IMR-90 (cell line): ENCODE measurements at regions not wholly inside any gene's neighbourhood (a gene's known extent, or its start where the extent isn't known, plus 50 kb on each side); places are given as distances from the start of the nearest gene placed in this dataset.

Source experiments
- ATAC-seq: fragments of 200-7000 bp; cut with Tn5 transposase; 2 replicates; pipeline ENCODE4 v1.9.1; 2020; ENCODE audit warnings: low read depth, mild to moderate bottlenecking, moderate library complexity
- BruUV-seq: library from RNA; stranded (reverse); fragments of 400-500 nt; replicated peaks from 2 replicates; lab custom pipeline; 2021; lab: Mats Ljungman, UMichigan
- CTCF ChIA-PET: fragments of 300-600 bp; formaldehyde crosslinking; extraction: SDS; loops from one replicate; lab custom pipeline; 2021; ENCODE audit warnings: antibody characterized with exemption; lab: Yijun Ruan, JAX
- POLR2A ChIA-PET: fragments of 300-600 bp; sonication (Branson Sonifier 250); formaldehyde crosslinking; loops from one replicate; lab custom pipeline; 2022; ENCODE audit warnings: antibody characterized with exemption; ENCODE audit not compliant: unreplicated experiment; lab: Charles Lee
- DNase-seq: peaks from one replicate; pipeline ENCODE4 v3.0.0; 2013
- H2AFZ ChIP-seq: replicated peaks from 2 replicates; pipeline ENCODE3; 2013; ENCODE audit warnings: low read length, mild to moderate bottlenecking; ENCODE audit not compliant: poor library complexity
- H2AK5ac ChIP-seq: 2 replicates; pipeline ENCODE4 v1.6.1; 2013; ENCODE audit warnings: low read depth, low read length, inconsistent platforms
- H2AK9ac ChIP-seq: replicated peaks from 2 replicates; pipeline ENCODE3; 2013; ENCODE audit warnings: mild to moderate bottlenecking, low read depth, low read length, moderate library complexity; ENCODE audit not compliant: poor library complexity
- H2BK120ac ChIP-seq: 2 replicates; pipeline ENCODE4 v1.6.1; 2013; ENCODE audit warnings: low read depth, low read length, inconsistent platforms
- H2BK15ac ChIP-seq: 3 replicates; pipeline ENCODE4 v1.6.1; 2013; ENCODE audit warnings: low read depth, low read length, inconsistent platforms
- H2BK20ac ChIP-seq: 2 replicates; pipeline ENCODE4 v1.6.1; 2013; ENCODE audit warnings: low read depth, mild to moderate bottlenecking, inconsistent platforms, low read length, moderate library complexity
- H2BK5ac ChIP-seq: 2 replicates; pipeline ENCODE4 v1.6.1; 2013; ENCODE audit warnings: mild to moderate bottlenecking, low read depth, low read length, inconsistent platforms; ENCODE audit not compliant: poor library complexity, severe bottlenecking
- H3K14ac ChIP-seq: replicated peaks from 2 replicates; pipeline ENCODE4 v1.6.1; 2013; ENCODE audit warnings: low read depth, low read length, inconsistent platforms
- H3K18ac ChIP-seq: 2 replicates; pipeline ENCODE4 v1.6.1; 2013; ENCODE audit warnings: low read depth, low read length, control low read depth
- H3K23ac ChIP-seq: 2 replicates; pipeline ENCODE4 v1.6.1; 2013; ENCODE audit warnings: low read depth, low read length, inconsistent platforms
- H3K27ac ChIP-seq: 2 replicates; pipeline ENCODE4 v1.5.1; 2013; ENCODE audit warnings: mild to moderate bottlenecking, control low read depth, low read length; ENCODE audit not compliant: insufficient read depth
- H3K27me3 ChIP-seq: 2 replicates; pipeline ENCODE4 v1.6.1; 2013; ENCODE audit warnings: low read length; ENCODE audit not compliant: control insufficient read depth, insufficient read depth
- H3K36me3 ChIP-seq: 2 replicates; pipeline ENCODE4 v1.6.1; 2013; ENCODE audit warnings: low read length, mixed read lengths; ENCODE audit not compliant: control insufficient read depth, insufficient read depth
- H3K4ac ChIP-seq: 2 replicates; pipeline ENCODE4 v1.6.1; 2013; ENCODE audit warnings: low read depth, low read length, inconsistent platforms
- H3K4me1 ChIP-seq: 2 replicates; pipeline ENCODE4 v1.6.1; 2013; ENCODE audit warnings: low read length, mixed read lengths; ENCODE audit not compliant: control insufficient read depth, insufficient read depth
- H3K4me2 ChIP-seq: 2 replicates; pipeline ENCODE4 v1.6.1; 2013; ENCODE audit warnings: low read depth, mild to moderate bottlenecking, control low read depth, low read length, moderate library complexity
- H3K4me3 ChIP-seq: 2 replicates; pipeline ENCODE4 v1.5.1; 2013; ENCODE audit warnings: low read depth, mild to moderate bottlenecking, control low read depth, low read length, moderate library complexity; ENCODE audit not compliant: insufficient read depth
- H3K56ac ChIP-seq: 2 replicates; pipeline ENCODE4 v1.6.1; 2013; ENCODE audit warnings: low read length, inconsistent platforms; ENCODE audit not compliant: insufficient read depth; ENCODE audit errors: extremely low read depth
- H3K79me1 ChIP-seq, 2 experiments: 2 replicates each; pipeline ENCODE4 v1.6.1; 2013; ENCODE audit warnings: low read length in 2 of 2, inconsistent platforms in 1 of 2, low read depth in 1 of 2
- H3K9ac ChIP-seq: 2 replicates; pipeline ENCODE4 v1.6.1; 2013; ENCODE audit warnings: low read depth, low read length, control low read depth
- H3K9me1 ChIP-seq: 2 replicates; pipeline ENCODE4 v1.6.1; 2013; ENCODE audit warnings: low read length, inconsistent platforms; ENCODE audit not compliant: insufficient read depth
- H3K9me3 ChIP-seq: 2 replicates; pipeline ENCODE4 v1.6.1; 2013; ENCODE audit warnings: low read length; ENCODE audit not compliant: control insufficient read depth, insufficient read depth
- H4K20me1 ChIP-seq: 2 replicates; pipeline ENCODE4 v1.6.1; 2013; ENCODE audit warnings: low read length, inconsistent platforms; ENCODE audit not compliant: insufficient read depth
- H4K5ac ChIP-seq: 2 replicates; pipeline ENCODE4 v1.6.1; 2013; ENCODE audit warnings: mild to moderate bottlenecking, low read depth, low read length, control low read depth
- H4K8ac ChIP-seq, 2 experiments: 2 replicates each; pipeline ENCODE4 v1.6.1; 2013; ENCODE audit warnings: low read depth in 2 of 2, low read length in 2 of 2, control low read depth in 1 of 2, inconsistent platforms in 1 of 2
- H4K91ac ChIP-seq: 2 replicates; pipeline ENCODE4 v1.6.1; 2013; ENCODE audit warnings: low read depth, low read length, inconsistent platforms; ENCODE audit not compliant: insufficient read depth
- CHD1 ChIP-seq: IDR thresholded peaks from 2 replicates; pipeline ENCODE4 v1.6.1; 2012; ENCODE audit warnings: low read depth, low read length, improper control_type of control experiment
- MAFK ChIP-seq: IDR thresholded peaks from 2 replicates; pipeline ENCODE4 v1.6.1; 2012; ENCODE audit warnings: low read depth, low read length, improper control_type of control experiment
- POLR2A ChIP-seq: IDR thresholded peaks from 2 replicates; pipeline ENCODE4 v1.6.1; 2012; ENCODE audit warnings: mild to moderate bottlenecking, low read depth, low read length
- WGBS, 2 experiments: methylation state at CpG; one replicate each; pipeline versions ENCODE4 v1.1.5 to v1.1.7; 2013; ENCODE audit warnings: missing lambda C conversion rate in 2 of 2; ENCODE audit not compliant: insufficient read length in 1 of 2; ENCODE audit errors: extremely low coverage in 2 of 2; 5-methylcytosine and 5-hydroxymethylcytosine counted together
- dilution Hi-C: fragments of 300-500 bp; cut with HindIII; formaldehyde crosslinking; loops from one replicate; pipeline ENCODE4 v1.14.3; 2018; ENCODE audit warnings: low sequenced_read_pairs; ENCODE audit not compliant: unreplicated experiment
- in situ Hi-C: fragments of 300-500 bp; cut with MboI; formaldehyde crosslinking; loops from 3 replicates; pipeline ENCODE4 v1.14.3; 2019; ENCODE audit warnings: low sequenced_read_pairs, inconsistent platforms, mixed read lengths
- intact Hi-C: fragments of 100-400 bp; cut with micrococcal nuclease; formaldehyde crosslinking; loops from 2 replicates; pipeline ENCODE4 v1.10.0; 2022

DNA sequence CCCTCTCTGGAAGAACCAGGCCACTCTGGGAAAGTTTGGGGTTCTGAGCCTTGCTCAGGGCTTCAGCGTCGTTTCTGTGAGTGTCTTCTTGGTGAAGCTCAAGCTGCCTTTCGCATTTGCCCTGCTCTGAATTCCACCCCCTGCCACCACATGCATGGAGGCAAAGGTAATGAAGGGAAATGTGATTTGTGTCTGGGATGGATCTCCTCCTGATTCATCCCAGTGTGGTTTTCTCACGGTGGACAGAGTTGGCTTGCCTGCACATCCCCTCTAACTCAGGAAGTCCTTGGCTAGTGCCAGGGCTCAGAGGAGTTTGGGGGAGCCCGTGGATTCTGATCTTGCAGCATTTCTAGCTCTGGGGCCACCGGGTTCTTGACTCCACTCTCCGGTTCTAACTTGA, 173.6 kb upstream of the RAB4A start:
- H2BK120ac ChIP-seq, result no peak overlapping the region
- no peak overlapping the region for H3K4ac ChIP-seq
- no peak overlapping the region for H2AK9ac ChIP-seq
- H4K5ac ChIP-seq, result no peak overlapping the region
- no peak overlapping the region for H4K91ac ChIP-seq
- no peak overlapping the region for H3K4me3 ChIP-seq
- H2BK15ac ChIP-seq, result no peak overlapping the region
- no peaks in the 10 kb centered on the region for H3K4me1 ChIP-seq
- no peak for TF ChIP-seq POLR2A
- no peak for TF ChIP-seq CHD1
- TF ChIP-seq MAFK, result no peak
- H4K8ac ChIP-seq, result no peak overlapping the region
- H3K27ac ChIP-seq, result no peak overlapping the region
- ATAC-seq (no peak), DNase-seq (no peak)
- intact Hi-C loops (no loop called here), dilution Hi-C loops (no loop called here), in situ Hi-C loops (no loop called here)
- peaks cover 23% of the 10 kb centered on the region; the same call in 1 of the 2 replicates for H3K27me3 ChIP-seq
- POLR2A ChIA-PET, result no interaction called here
- H3K14ac ChIP-seq, result no peak overlapping the region
- H3K23ac ChIP-seq, result no peak overlapping the region
- H3K56ac ChIP-seq, result no peak overlapping the region
- no peak overlapping the region for H2BK20ac ChIP-seq
- CTCF ChIA-PET, result no interaction called here
- no peaks in the 10 kb centered on the region for H3K9me3 ChIP-seq
- no peak overlapping the region for H2BK5ac ChIP-seq
- 42% methylated on average over 2 of the region's 7 CpGs; no CpG with 5 or more reads in 1 of the 2 experiments for WGBS, 2 experiments
- no TSS peak for BruUV-seq
- H3K4me2 ChIP-seq, result no peak overlapping the region
- no peak overlapping the region for H2AK5ac ChIP-seq
- no peaks in the 10 kb centered on the region for H3K9me1 ChIP-seq
- H3K36me3 ChIP-seq, result no peaks in the 10 kb centered on the region
- H4K20me1 ChIP-seq, result no peaks in the 10 kb centered on the region
- H3K9ac ChIP-seq, result no peak overlapping the region
- no peak overlapping the region for H2AFZ ChIP-seq
- no peaks in the 10 kb centered on the region for H3K79me1 ChIP-seq
- H3K18ac ChIP-seq, result no peak overlapping the region
